Epithelial cell of proximal tubule (primary cell): ENCODE measurements at regions not wholly inside any gene's neighbourhood (a gene's known extent, or its start where the extent isn't known, plus 50 kb on each side); places are given as distances from the start of the nearest gene placed in this dataset.

Experiments
- DNase-seq: peaks from one replicate; pipeline ENCODE4 v3.0.0-alpha.2; 2011; ENCODE audit warnings: low read depth
- H3K4me3 ChIP-seq: 2 replicates; pipeline ENCODE4 v1.5.1; 2011; ENCODE audit warnings: low read depth, mild to moderate bottlenecking, low read length
- TF ChIP-seq, protein P1 (sequence below): conservative IDR thresholded peaks from 2 replicates; pipeline ENCODE4 v1.5.1; 2012; ENCODE audit warnings: low read depth, mild to moderate bottlenecking, low read length

DNA sequence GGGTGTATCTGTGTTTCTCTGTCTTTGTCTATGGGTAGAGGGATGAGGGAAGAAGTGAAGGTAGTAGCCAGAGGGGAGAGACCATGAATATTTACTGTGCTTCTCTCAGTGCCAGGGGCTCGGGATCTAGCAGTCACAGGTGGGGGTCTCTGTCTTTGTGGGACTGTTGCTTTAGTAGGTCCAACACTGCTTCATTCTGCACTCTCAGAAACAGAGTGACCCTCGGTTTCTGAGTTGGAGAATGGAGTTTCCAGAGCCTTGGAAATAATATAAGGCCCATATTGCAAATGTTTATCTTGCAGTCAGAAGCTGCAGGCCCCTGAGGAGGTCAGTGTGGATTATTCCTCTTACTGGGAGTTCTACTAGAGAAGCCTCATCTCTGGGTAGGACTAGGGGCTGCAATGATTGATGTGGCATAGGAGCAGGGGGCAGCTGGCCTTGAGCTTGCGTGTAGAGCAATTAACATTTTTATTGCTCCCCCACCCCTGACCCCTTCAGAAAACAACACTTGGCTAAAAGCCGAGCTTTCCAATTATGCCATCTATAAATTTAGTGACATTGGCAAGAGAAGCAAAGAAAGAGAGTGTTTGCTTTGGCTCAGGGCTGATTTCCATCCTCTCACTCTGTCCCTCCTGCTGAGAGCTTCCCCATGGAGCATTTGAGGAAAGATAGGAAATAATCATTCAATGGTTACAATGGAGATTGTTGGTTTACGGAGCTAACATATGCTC lies 55.0 kb upstream of the TRPC7 start:
- TF ChIP-seq, protein P1, sequence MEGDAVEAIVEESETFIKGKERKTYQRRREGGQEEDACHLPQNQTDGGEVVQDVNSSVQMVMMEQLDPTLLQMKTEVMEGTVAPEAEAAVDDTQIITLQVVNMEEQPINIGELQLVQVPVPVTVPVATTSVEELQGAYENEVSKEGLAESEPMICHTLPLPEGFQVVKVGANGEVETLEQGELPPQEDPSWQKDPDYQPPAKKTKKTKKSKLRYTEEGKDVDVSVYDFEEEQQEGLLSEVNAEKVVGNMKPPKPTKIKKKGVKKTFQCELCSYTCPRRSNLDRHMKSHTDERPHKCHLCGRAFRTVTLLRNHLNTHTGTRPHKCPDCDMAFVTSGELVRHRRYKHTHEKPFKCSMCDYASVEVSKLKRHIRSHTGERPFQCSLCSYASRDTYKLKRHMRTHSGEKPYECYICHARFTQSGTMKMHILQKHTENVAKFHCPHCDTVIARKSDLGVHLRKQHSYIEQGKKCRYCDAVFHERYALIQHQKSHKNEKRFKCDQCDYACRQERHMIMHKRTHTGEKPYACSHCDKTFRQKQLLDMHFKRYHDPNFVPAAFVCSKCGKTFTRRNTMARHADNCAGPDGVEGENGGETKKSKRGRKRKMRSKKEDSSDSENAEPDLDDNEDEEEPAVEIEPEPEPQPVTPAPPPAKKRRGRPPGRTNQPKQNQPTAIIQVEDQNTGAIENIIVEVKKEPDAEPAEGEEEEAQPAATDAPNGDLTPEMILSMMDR, result no peak
- DNase-seq, result no peak
- H3K4me3 ChIP-seq, result no peak overlapping the region

DNA sequence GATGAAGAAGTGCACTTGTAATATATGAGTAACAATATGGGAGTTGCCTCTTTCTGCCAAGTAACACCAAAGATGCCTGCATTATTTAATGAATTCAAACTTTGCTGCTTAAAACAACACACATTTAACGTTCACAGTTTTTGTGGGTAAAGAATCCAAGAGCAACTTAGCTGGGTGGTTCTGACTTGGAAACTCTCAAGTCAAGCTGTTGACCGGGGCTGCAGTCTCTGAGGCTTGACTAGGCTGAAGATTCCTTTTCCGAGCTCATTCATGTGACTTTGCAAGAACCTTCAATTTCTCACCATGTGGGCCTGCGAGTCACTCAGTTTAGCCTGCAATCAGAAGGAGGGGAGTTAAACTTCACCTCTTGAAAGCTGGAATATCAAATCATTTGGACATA lies 53.0 kb upstream of the TRPC7 start:
- TF ChIP-seq, protein P1, result no peak
- no peak for DNase-seq
- no peak overlapping the region for H3K4me3 ChIP-seq
